Erythroblast (primary cell): ENCODE measurements at regions not wholly inside any gene's neighbourhood (a gene's known extent, or its start where the extent isn't known, plus 50 kb on each side); places are given as distances from the start of the nearest gene placed in this dataset.

Experiments used
- GATA1 ChIP-seq: IDR thresholded peaks from 2 replicates; pipeline ENCODE4 v1.6.1; 2011; ENCODE audit warnings: low read depth, mild to moderate bottlenecking, control low read depth, low read length, moderate library complexity
- POLR2A ChIP-seq: IDR thresholded peaks from 2 replicates; pipeline ENCODE4 v1.6.1; 2011; ENCODE audit warnings: mild to moderate bottlenecking, low read length

DNA sequence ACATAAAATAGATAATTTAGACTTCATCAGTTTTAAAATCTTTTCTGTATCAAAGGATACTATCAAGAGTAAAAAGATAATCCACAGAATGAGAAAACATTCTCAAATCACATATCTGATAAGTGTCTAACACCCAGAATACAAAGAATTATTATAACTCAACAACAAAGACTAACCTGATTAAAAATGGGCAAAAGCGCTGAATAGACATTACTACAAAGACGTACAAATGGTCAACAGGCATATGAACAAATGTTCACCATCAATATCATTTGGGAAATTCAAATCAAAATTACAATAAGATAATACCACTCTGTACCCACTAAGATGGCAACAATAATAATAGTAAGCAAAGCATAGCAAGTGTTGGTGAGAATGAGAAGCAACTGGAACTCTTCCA lies 503.8 kb downstream of the CDH26 start:
- no peak for TF ChIP-seq POLR2A
- TF ChIP-seq GATA1, result no peak
